ENCODE measurements at regions not wholly inside any gene's neighbourhood (a gene's known extent, or its start where the extent isn't known, plus 50 kb on each side); places are given as distances from the start of the nearest gene placed in this dataset.

GRCh38 chr5:107232788-107233187, 437.9 kb downstream of the EFNA5 start:
- TF ChIP-seq MAX (IDR thresholded peaks at IDR 0.05; ENCODE audit: insufficient read depth, insufficient read length) (no peak), CTCF (IDR thresholded peaks at IDR 0.05; ENCODE audit: extremely low read depth in 1 of 2, insufficient read depth in 1 of 2, low read depth in 1 of 2, low read length in 2 of 2) (no peak), POLR2AphosphoS5 (IDR thresholded peaks at IDR 0.05; ENCODE audit: insufficient read depth, low read depth, low read length) (no peak), EZH2 (IDR thresholded peaks at IDR 0.05; ENCODE audit: borderline replicate concordance, low read depth, low read length, severe bottlenecking) (no peak)

All from endothelial cell of umbilical vein (primary cell).